ENCODE measurements at regions not wholly inside any gene's neighbourhood (a gene's known extent, or its start where the extent isn't known, plus 50 kb on each side); places are given as distances from the start of the nearest gene placed in this dataset.

DNA sequence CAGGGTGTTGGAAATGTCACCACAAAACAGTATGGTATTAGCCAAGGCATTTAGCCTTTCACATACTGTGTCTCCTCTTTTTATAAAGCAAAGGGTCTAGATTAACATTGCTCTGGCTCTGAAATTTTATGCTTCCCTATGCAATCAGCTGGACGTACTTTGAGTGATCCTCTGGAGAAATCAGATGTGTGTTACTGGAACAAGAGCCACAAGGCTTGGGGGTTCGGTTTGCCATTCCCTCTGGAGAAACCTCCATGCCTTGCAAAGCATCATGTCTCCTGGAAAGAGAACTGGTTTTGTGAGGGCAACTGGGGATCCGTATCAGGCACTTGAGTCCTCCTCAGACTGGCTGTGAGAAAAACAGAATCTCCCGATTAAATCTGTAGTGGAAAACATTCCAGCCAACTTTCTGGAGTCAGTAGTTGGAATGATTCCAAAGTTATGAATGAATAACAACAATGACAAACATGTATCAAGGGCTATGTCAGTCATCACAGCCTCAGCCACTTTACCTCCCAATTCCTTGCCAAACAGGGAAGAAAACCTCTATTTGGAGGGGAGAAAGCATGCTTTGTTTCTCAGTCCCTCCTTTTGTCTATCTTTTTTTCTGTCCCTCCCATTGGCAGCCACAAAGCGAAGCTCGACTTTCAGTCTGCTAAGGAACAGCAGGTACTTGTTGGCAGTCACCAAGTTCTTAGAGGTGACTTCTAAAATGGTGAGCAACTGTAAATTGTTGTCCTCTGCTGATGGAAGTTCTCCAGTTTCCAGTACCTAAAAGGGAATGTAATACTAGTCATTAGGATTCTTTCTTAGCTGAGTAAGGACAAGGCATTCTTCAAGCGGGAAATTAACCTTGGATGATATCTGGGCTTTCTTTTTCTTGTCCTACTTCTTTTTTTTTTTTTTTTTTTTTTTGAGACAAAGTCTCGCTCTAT is 864.8 kb upstream of the AUTS2 start:
- TF ChIP-seq, protein P1, sequence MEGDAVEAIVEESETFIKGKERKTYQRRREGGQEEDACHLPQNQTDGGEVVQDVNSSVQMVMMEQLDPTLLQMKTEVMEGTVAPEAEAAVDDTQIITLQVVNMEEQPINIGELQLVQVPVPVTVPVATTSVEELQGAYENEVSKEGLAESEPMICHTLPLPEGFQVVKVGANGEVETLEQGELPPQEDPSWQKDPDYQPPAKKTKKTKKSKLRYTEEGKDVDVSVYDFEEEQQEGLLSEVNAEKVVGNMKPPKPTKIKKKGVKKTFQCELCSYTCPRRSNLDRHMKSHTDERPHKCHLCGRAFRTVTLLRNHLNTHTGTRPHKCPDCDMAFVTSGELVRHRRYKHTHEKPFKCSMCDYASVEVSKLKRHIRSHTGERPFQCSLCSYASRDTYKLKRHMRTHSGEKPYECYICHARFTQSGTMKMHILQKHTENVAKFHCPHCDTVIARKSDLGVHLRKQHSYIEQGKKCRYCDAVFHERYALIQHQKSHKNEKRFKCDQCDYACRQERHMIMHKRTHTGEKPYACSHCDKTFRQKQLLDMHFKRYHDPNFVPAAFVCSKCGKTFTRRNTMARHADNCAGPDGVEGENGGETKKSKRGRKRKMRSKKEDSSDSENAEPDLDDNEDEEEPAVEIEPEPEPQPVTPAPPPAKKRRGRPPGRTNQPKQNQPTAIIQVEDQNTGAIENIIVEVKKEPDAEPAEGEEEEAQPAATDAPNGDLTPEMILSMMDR (IDR thresholded peaks at IDR 0.05), result no peak
- H3K36me3 Mint-ChIP-seq, result no peaks in the 10 kb centered on the region
- Histone ChIP-seq H3K4me3 (ENCODE audit: low read length) (no peak overlapping the region), H3K36me3 (ENCODE audit: control insufficient read depth, insufficient read depth, low read length) (no peaks in the 10 kb centered on the region), H3K9me3 (ENCODE audit: control insufficient read depth, insufficient read depth, low read length) (peaks cover 3% of the 10 kb centered on the region), H3K27me3 (ENCODE audit: control insufficient read depth, insufficient read depth, low read length) (no peaks in the 10 kb centered on the region), H3K4me1 (ENCODE audit: control insufficient read depth, insufficient read depth, low read length) (no peaks in the 10 kb centered on the region), H3K27ac (ENCODE audit: low read length) (no peak overlapping the region)
- no peaks in the 10 kb centered on the region for H3K4me1 Mint-ChIP-seq
- intact Hi-C loops (cut with micrococcal nuclease), result no loop called here
- ATAC-seq, result no peak
- no peak overlapping the region for H3K4me3 Mint-ChIP-seq
- 88% methylated on average over 8 of the region's 8 CpGs for WGBS (ENCODE audit: insufficient coverage)
- H3K9me3 Mint-ChIP-seq, result peaks cover 7 to 9% of the 10 kb centered on the region in 2 donors
- no peaks in the 10 kb centered on the region for H3K27me3 Mint-ChIP-seq (ENCODE audit: low read depth in 2 of 2)
- DNase-seq, result no peak
- no peak overlapping the region for H3K27ac Mint-ChIP-seq

DNA sequence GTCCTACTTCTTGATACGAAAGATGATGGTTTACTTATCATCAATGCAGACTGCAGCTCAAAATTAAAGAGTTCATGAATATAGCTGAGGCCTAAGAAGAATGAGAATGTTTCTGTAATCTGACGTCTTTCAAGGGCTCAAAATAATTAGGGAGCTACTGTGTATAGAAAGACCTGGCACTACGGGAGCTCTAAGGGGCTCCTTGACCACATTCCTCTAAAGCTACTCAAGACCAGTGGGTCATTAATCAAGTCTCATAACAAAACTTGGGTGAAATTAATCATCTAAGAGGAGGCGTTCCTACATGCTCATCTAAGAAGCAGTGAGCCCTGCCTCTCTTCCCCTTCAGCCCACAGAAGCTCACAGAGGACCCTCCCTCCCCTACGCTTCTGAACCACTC is 863.8 kb upstream of the AUTS2 start:
- H3K36me3 ChIP-seq (ENCODE audit: control insufficient read depth, insufficient read depth, low read length), result no peaks in the 10 kb centered on the region
- intact Hi-C loops (cut with micrococcal nuclease), result no loop called here
- H3K9me3 ChIP-seq (ENCODE audit: control insufficient read depth, insufficient read depth, low read length), result peaks cover 3% of the 10 kb centered on the region
- Mint-ChIP-seq H3K9me3 (peaks cover 7 to 9% of the 10 kb centered on the region in 2 donors), H3K4me1 (no peaks in the 10 kb centered on the region), H3K36me3 (no peaks in the 10 kb centered on the region), H3K4me3 (no peak overlapping the region), H3K27ac (no peak overlapping the region), H3K27me3 (ENCODE audit: low read depth in 2 of 2) (no peaks in the 10 kb centered on the region)
- ATAC-seq, result no peak
- H3K27me3 ChIP-seq (ENCODE audit: control insufficient read depth, insufficient read depth, low read length), result no peaks in the 10 kb centered on the region
- H3K4me1 ChIP-seq (ENCODE audit: control insufficient read depth, insufficient read depth, low read length), result no peaks in the 10 kb centered on the region
- no peak for DNase-seq
- TF ChIP-seq, protein P1 (IDR thresholded peaks at IDR 0.05), result no peak
- WGBS (ENCODE audit: insufficient coverage), result 71% methylated on average over 5 of the region's 5 CpGs
- H3K27ac ChIP-seq (ENCODE audit: low read length), result no peak overlapping the region
- no peak overlapping the region for H3K4me3 ChIP-seq (ENCODE audit: low read length)

DNA sequence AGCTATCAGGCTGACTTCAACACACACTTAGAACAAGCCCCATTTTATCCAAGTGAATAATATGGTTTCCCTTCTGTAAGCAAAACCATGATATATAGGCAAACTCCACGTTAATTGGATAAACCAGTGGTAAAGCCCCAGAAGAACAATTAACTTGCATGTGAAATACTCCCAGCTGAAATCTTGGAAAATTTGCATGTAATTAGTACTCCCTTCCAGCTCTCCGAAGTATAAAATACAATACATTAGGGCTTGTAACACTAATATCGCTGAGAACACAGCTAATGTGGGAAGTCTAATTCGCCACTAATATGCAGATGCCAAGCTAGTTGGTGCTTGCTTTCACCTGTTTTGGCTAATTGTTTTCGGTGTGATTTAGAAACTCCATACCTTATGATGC is 859.0 kb upstream of the AUTS2 start:
- peaks cover 7% of the 10 kb centered on the region for H3K9me3 ChIP-seq (ENCODE audit: control insufficient read depth, insufficient read depth, low read length)
- no peaks in the 10 kb centered on the region for H3K4me1 ChIP-seq (ENCODE audit: control insufficient read depth, insufficient read depth, low read length)
- Mint-ChIP-seq H3K4me3 (no peak overlapping the region), H3K27ac (no peak overlapping the region), H3K9me3 (peaks cover 4 to 8% of the 10 kb centered on the region in 2 donors), H3K4me1 (no peaks in the 10 kb centered on the region), H3K27me3 (ENCODE audit: low read depth in 2 of 2) (no peaks in the 10 kb centered on the region), H3K36me3 (no peaks in the 10 kb centered on the region)
- intact Hi-C loops (cut with micrococcal nuclease), result loop anchor here (5.0 kb wide), 1 partner anchor 707 kb away; no protein-coding TSS in a partner anchor
- 94% methylated on average over 5 of the region's 5 CpGs for WGBS (ENCODE audit: insufficient coverage)
- H3K36me3 ChIP-seq (ENCODE audit: control insufficient read depth, insufficient read depth, low read length), result no peaks in the 10 kb centered on the region
- no peak overlapping the region for H3K4me3 ChIP-seq (ENCODE audit: low read length)
- ATAC-seq, result no peak
- H3K27ac ChIP-seq (ENCODE audit: low read length), result no peak overlapping the region
- no peaks in the 10 kb centered on the region for H3K27me3 ChIP-seq (ENCODE audit: control insufficient read depth, insufficient read depth, low read length)
- TF ChIP-seq, protein P1 (IDR thresholded peaks at IDR 0.05), result no peak
- no peak for DNase-seq

All from natural killer cell (primary cell).